NCI-H2171 (cell line): ENCODE measurements at regions not wholly inside any gene's neighbourhood (a gene's known extent, or its start where the extent isn't known, plus 50 kb on each side); places are given as distances from the start of the nearest gene placed in this dataset.
"Not testable (repeated sequence)": the region's sequence is repeated elsewhere in the genome, so short reads cannot be mapped to it uniquely, and the experiment has no call there.

Source experiments
- DNase-seq: peaks from one replicate; lab custom pipeline; 2025; lab: John Stamatoyannopoulos, UW

DNA sequence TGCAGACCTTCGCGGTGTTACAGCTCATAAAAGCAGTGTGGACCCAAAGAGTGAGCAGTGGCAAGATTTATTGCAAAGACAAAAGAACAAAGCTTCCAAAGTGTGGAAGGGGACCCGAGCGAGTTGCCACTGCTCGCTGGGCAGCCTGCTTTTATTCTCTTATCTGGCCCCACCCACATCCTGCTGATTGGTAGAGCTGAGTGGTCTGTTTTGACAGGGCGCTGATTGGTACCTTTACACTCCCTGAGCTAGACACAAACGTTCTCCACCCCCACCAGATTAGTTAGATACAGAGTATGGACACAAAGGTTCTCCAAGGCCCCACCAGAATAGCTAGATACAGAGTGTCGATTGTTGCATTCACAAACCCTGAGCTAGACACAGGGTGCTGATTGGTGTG is 156.2 kb upstream of the GIMD1 start:
- not testable (repeated sequence) for DNase-seq

DNA sequence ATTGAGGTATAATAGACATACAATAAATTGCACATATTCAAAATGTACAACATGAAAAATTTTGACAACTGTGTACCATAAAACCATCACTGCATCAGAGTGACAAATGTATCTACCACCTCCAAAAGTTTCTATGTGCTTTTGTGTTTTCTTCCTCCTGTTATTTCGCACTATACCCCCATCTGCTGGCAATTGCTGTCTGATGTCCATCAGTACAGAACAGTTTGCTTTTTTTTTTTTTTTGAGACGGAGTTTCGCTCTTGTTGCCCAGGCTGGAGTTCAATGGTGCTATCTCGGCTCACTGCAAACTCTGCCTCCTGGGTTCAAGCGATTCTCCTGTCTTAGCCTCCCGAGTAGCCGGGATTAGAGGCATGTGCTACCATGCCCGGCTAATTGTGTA is 154.3 kb upstream of the GIMD1 start:
- no peak for DNase-seq

DNA sequence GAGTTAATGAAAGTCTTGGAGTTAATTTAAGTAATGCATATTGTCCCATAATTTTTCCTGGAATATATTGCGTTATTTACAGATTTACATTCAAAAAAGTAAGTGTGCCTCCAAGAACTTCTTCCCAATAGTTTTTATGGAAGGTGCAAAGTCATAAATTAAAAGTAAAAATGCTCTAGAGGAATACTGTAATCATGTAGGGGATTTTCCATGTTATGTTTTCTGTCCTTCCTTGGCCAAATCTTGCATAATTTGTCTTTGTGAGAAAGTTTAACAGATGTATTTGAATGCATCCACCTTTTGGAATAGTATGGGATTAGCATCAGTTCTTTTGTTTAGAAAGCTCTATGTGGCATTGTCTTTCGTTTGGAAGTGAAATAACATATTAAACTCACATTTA is 144.1 kb upstream of the GIMD1 start:
- DNase-seq: no peak

- no peak for DNase-seq
These were observed 138.9 kb upstream of the GIMD1 start for GRCh38 chr4:106507440-106507839.

GRCh38 chr4:106503116-106504050 is 134.8 kb upstream of the GIMD1 start:
- no peak for DNase-seq

DNA sequence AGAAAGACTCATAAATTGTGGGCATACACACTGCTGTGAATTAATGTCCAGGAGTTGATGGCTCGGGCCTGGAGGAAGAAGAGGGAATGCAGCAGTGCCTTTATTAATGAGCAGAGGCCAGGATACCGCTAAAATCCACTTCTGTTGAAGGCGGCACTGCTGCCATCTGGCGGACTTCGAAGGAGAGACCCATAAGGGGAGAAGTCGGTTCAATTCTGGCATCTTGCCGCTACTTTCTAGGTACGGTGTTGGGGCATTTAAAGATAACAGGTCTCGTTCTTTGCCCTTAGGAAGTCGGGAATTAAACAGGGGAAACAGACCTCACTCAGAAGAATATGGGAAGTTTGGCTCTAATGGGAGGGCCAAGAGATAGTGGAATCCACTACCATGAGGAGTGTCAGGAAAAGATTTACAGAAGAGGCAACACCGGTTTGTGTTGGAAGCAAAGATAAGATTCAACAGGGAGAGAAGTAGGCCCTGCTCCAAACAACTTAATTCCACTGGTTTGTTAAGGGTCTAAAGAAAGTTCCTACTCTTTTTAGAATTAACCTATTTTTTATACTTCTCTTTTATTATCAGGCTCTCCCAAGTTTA is 133.6 kb upstream of the GIMD1 start:
- peak; percentile 23 for DNase-seq

DNA sequence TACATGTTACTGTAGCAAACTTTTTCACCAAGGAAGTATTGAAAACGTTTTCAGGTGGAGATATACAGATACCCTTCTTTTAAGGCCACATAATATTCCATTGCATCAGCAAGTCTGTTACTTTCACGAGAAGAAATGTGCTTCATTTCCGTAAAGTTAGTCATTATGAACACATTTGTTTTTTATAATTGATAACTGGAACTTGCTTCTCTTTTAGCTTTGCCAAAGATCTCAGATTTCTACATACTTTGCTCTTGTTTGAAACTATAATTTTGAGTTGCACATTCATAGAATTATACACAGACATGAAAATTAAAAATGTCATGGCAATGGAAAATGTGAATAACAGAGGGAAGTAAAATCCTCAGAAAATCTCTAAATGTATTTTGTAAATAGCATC is 128.7 kb upstream of the GIMD1 start:
- no peak for DNase-seq

DNA sequence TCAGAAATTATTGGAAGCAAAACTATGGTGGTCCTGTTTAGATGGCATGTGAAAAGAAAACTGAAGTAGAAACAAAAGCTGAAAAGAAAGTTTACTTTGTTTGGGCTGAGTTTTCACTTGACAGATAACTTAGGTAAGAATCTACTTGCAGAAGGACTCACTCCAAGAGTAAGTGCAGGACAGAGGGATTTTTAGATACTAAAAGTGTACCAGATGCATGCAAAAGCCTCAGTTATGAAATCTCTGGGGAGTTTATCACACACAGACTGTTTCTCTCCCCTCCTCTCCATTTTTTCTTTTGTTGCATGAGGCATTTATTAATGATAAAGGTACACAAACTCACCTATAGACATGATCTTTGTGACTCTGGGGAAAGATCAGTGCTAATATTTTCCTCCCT is 127.5 kb upstream of the GIMD1 start:
- no peak for DNase-seq

DNA sequence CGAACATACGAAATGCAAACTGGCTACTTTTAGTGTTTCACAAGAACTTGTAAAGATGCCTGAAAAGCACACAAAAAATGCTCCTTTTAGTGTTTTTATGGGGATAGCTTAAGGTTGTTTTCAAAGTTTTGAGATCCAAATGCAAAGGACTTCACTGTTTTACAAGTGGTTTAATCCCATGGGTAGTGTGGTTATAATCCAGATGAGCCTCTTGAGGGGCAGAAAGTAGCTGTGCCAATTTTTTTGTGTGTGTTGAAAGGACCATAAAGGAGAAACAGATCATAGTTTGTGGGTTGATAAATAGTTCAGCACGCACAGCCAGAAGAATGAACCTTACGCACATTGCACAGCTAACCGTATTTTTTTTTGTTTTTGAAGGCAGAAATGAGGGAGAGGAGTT is 126.9 kb upstream of the GIMD1 start:
- DNase-seq: no peak

- no peak for DNase-seq
These were observed 125.5 kb upstream of the GIMD1 start for GRCh38 chr4:106494066-106494465.

DNA sequence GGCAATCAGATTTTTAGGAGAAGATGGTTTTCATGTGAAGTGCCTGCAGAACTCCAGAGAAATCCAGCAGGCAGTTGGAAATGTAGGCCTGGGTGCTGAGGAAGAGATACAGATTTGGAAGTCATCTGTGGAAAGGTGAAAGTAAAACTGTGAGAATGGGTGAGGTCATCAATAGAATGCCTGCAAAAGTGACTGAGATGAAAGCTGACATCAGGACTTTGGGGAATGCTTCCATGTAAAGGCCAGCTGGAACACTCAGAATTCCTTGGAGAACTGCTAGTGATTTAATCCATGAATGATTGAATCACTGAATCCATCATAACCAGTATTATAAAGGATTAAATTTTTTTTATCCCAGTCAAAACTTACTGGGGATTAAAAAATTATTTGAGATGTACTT is 124.5 kb upstream of the GIMD1 start:
- no peak for DNase-seq

GRCh38 chr4:106486533-106486932 is 118.0 kb upstream of the GIMD1 start:
- no peak for DNase-seq

DNA sequence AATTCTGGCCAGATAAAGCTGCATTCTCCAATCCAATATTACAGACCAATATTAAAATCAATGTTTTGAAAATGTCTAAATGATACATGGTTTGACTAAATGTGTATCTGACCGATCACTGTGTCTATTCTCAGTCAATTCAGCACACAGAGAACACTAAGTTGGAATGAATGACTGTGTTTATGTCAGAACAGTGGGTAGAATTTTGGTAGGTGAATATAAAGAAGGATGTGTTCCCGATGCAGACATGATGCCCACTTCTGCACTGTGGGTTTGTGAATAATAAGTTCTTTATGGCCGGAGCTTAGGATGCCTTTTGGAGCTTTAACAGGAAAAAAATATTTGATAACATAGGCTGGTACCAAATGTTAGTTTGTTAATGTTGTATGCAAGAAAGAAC is 113.2 kb upstream of the GIMD1 start:
- no peak for DNase-seq

DNA sequence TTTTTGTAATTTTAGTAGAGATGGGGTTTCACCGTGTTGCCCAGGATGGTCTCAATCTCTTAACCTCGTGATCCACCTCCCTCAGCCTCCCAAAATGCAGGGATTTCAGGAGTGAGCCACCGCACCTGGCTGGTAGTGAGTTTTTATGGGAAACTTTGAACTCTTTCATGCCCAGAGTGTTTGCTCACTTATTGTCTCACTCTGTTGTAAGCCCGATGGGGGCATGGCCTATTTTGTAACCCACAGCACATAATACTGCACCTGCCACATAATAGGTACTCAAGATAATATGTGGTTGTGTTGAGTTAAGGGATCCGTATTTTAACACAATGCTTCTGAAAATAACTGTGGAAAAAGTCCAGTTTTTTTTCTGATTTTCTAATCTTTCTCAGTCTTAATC is 109.6 kb upstream of the GIMD1 start:
- DNase-seq: no peak

DNA sequence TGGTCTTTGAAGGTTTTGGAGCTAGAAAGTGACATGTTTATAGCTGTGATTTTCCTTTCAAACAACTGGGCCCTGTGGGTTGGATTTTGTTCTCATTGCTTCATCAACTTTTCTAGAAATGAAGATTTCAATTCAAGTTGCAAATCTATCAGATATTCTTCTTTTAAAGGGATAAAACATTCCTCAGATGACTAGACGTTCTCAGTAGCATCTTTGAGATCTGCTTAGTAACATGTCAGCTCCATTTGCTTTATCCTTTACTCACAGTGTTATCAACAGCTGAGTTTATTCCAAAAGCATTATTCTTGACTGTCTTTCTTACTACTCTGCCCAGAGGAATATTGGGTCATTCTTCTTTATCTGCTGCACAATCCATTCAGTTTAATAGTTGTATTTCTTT is 108.2 kb upstream of the GIMD1 start:
- no peak for DNase-seq

- DNase-seq: no peak
These were observed 104.9 kb upstream of the GIMD1 start for GRCh38 chr4:106473515-106473914.

DNA sequence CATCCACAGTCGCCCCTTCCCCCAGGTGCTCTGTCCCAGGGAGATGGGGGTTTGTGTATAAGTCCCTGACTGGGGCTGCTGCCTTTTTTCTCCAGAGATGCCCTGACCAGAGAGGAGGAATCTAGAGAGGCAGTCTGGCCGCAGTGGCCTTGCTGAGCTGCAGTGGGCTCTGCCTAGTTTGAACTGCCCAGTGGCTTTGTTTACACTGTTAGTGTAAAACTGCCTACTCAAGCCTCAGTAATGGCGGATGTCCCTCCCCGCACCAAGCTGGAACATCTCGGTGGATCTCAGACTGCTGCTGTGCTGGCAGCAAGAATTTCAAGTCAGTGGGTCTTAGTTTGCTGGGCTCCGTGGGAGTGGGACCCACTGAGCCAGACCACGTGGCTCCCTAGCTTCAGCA is 102.6 kb upstream of the GIMD1 start:
- DNase-seq: no peak

DNA sequence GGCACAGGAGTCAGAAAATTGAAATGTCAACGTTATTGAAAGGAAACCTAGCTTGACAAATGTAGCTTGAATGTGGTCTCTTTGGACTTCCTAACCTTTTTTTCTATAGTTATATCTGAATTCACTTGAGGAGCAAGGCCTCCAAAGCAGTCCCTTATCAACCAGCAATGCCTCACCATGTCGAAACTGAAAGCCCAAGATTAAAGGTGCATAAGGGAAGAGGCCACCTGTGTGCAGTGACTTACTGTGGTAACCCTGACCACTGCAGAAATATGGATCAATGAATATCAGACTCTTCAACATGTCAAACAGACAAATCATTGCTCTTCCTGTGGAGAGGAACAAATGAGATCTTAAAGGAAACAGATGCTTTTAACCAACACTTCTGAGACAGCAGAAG is 95.0 kb upstream of the GIMD1 start:
- no peak for DNase-seq

DNA sequence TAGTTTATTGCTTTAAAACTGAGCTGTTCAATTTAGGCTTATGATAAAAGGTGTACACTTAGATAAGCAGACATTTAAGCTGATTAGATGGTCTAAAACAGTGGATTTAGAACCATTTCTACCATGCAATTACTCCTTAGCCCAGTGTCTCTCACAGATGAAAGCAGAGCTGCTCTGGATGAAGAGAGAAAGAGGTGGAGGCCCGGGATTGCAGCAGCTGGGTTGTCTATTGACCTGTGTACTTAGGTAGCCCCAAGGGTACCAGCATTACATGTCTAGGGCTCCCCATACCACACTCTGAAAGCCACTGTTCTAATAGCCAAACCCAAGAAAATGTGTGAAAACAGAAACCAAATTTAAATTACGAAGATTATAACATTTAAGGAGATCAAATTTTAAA is 86.0 kb upstream of the GIMD1 start:
- DNase-seq: no peak

GRCh38 chr4:106454021-106454420 is 85.4 kb upstream of the GIMD1 start:
- DNase-seq: no peak

GRCh38 chr4:106451091-106451490 is 82.5 kb upstream of the GIMD1 start:
- no peak for DNase-seq

DNA sequence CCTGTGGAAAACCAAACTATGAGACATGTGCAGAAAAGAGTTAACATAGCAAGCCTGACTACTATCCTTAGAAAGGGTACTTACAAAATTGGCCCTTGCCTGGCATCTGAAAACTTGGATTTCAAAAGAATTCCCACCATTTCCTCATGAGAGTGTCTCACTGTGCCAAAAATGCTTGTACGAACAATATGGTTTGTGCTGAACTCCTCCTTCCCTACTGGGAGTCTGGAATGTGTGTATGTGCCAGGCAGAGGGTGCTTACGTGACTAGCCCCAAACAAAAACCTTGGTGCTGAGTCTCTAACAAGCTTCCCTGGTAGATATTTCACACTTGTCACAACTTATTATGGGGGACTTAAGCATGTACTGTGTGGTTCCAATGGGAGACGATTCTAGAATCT is 81.7 kb upstream of the GIMD1 start:
- DNase-seq: no peak

DNA sequence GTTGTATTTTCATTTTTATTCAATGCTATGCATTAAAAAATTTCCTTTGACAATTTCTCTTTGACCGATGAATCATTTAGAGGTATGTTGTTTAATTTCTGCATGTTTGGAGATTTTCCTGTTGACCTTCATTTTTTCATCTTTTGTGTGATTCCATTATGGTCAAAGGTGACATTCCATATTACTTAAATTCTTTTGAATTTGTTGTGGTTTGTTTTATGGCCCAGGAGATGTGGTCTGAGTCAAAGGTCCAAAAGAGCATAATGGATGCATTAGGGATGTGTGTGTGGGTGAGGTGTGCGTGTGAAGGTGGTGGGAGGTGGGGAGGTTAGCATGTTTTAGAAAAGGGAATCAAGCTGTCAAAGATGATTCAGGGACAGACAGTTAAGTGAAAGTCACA is 76.0 kb upstream of the GIMD1 start:
- DNase-seq: no peak

GRCh38 chr4:106430797-106431196 is 62.2 kb upstream of the GIMD1 start:
- DNase-seq: no peak
